Esophagus squamous epithelium (tissue), 5 donors: ENCODE measurements at regions not wholly inside any gene's neighbourhood (a gene's known extent, or its start where the extent isn't known, plus 50 kb on each side); places are given as distances from the start of the nearest gene placed in this dataset.
A peak's percentile ranks its signal among the peaks of the same experiment; 100 is the strongest.

Experiments
- DNase-seq: peaks from one replicate; lab custom pipeline; 2025; lab: John Stamatoyannopoulos, UW
- H3K27ac ChIP-seq, 4 donors: fragments of 200-600 bp; sonication (generic); one replicate each; pipeline ENCODE4 v1.5.1; 2016 to 2019; ENCODE audit warnings: mild to moderate bottlenecking in 1 of 4
- H3K27me3 ChIP-seq, 4 donors: fragments of 200-600 bp; sonication (generic); 1 replicate in 3 of 4; 2 replicates in 1 of 4; pipeline versions ENCODE4 v1.5.1 to v1.6.0; 2017 to 2021; ENCODE audit warnings: antibody characterized with exemption in 1 of 4
- H3K36me3 ChIP-seq, 3 donors: fragments of 200-600 bp; sonication (generic); one replicate each; pipeline ENCODE4 v1.5.1; 2016 to 2019
- H3K4me1 ChIP-seq, 3 donors: fragments of 200-600 bp; sonication (generic); one replicate each; pipeline ENCODE4 v1.5.1; 2017 to 2019
- H3K4me3 ChIP-seq, 4 donors: fragments of 200-600 bp; sonication (generic); 1 replicate in 3 of 4; 2 replicates in 1 of 4; pipeline ENCODE4 v1.5.1; 2016 to 2019; ENCODE audit warnings: mild to moderate bottlenecking in 2 of 4, moderate library complexity in 1 of 4
- H3K9me3 ChIP-seq, 3 donors: fragments of 200-600 bp; sonication (generic); one replicate each; pipeline ENCODE4 v1.5.1; 2016 to 2019
- POLR2A ChIP-seq, 4 donors: fragments of 450-650 bp; IDR thresholded peaks; one replicate each; pipeline ENCODE4 v1.6.1; 2017; ENCODE audit warnings: antibody characterized with exemption in 4 of 4, mild to moderate bottlenecking in 4 of 4, moderate library complexity in 3 of 4
- WGBS, 2 donors: methylation state at CpG; one replicate each; pipeline ENCODE4 v1.1.5; 2018; 5-methylcytosine and 5-hydroxymethylcytosine counted together
- intact Hi-C: fragments of 100-400 bp; cut with DNase I; formaldehyde crosslinking; loops from one replicate; pipeline ENCODE4 v1.15.0; 2022
- TF ChIP-seq, protein P1 (sequence below), 6 experiments: fragments of 450-650 bp in 4 of 6; fragments of 200-600 bp in 2 of 6; sonication (generic) in 2 of 6; IDR thresholded peaks; one replicate each; pipeline ENCODE4 v1.5.1; 2016 to 2019; ENCODE audit warnings: antibody characterized with exemption in 6 of 6, mild to moderate bottlenecking in 4 of 6, moderate library complexity in 4 of 6
- donor health status: DM: yes; HTN: yes; CAD: no.

DNA sequence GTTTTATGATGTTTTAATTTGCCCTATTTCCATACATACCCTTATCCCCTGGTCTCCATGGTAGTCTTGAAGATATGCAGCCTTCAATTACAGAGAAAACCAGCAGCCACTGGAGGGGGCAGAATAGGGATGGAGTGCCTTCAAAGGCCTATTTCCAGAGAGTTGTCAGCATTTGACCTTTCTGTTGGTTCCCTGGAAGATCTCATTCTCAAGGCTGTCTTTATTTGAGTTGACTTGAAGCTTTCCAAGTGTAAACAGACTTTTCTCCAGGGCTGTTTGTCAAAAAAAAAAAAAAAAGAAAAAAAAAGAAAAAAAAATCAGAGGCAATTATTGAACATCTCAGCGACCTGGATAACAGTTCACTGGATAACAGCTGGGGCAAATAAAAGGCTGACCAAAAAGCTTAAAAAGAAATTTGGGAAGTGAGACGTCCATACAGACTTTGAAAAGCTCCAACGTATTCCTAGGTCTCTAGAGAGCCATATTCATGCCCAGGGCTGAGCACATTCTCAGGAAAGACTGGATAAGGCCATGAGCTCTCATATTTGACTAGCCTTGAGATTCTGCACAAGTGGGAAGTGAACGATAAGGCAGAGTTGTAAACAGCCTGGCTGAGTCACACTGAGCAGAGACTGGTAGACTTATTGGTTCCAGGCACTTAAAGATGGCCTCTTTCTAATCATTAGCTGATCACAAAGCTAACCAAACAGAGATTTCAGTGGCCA lies 126.6 kb downstream of the VAPA start:
- WGBS, 2 donors: 41 to 59% methylated on average over 4 of the region's 4 CpGs
- Histone ChIP-seq H3K36me3 (no peaks in the 10 kb centered on the region), H3K4me3 (no peak overlapping the region), H3K4me1 (peaks cover 11 to 71% (median 30%) of the 10 kb centered on the region in 3 donors), H3K9me3 (peaks cover 0 to 16% (median 11%) of the 10 kb centered on the region in 3 donors), H3K27ac (peak overlapping the region; percentile 52 to 85 (median 82)), H3K27me3 (no peaks in the 10 kb centered on the region)
- intact Hi-C loops: no loop called here
- TF ChIP-seq, protein P1, sequence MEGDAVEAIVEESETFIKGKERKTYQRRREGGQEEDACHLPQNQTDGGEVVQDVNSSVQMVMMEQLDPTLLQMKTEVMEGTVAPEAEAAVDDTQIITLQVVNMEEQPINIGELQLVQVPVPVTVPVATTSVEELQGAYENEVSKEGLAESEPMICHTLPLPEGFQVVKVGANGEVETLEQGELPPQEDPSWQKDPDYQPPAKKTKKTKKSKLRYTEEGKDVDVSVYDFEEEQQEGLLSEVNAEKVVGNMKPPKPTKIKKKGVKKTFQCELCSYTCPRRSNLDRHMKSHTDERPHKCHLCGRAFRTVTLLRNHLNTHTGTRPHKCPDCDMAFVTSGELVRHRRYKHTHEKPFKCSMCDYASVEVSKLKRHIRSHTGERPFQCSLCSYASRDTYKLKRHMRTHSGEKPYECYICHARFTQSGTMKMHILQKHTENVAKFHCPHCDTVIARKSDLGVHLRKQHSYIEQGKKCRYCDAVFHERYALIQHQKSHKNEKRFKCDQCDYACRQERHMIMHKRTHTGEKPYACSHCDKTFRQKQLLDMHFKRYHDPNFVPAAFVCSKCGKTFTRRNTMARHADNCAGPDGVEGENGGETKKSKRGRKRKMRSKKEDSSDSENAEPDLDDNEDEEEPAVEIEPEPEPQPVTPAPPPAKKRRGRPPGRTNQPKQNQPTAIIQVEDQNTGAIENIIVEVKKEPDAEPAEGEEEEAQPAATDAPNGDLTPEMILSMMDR (IDR thresholded peaks at IDR 0.05): no peak
- TF ChIP-seq POLR2A (IDR thresholded peaks at IDR 0.05): no peak
- DNase-seq: no peak

DNA sequence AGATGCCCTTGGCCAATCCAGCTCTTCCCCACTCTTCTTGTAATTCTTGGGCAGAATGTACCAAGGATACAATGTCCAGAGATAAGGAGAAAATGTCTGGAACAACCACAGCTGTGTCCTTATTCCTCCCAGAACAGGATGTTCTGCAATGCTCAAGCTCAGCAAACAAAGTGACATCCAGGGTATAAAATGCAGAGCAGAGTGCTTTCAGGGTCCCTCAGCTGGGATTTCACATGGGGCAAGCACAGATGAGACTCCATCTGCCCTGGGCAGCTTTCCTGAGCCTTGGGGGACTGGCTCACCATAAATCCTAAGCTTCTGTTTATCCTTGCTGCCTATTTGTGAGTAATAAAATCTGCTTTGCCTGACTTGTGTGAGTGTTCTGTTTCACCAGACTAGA lies 127.4 kb downstream of the VAPA start:
- no peak for TF ChIP-seq POLR2A (IDR thresholded peaks at IDR 0.05)
- TF ChIP-seq, protein P1 (IDR thresholded peaks at IDR 0.05): no peak
- H3K27me3 ChIP-seq: no peaks in the 10 kb centered on the region
- peaks cover 0 to 16% (median 11%) of the 10 kb centered on the region in 3 donors for H3K9me3 ChIP-seq
- no peaks in the 10 kb centered on the region for H3K36me3 ChIP-seq
- peak overlapping the region; percentile 52 to 85 (median 82) for H3K27ac ChIP-seq
- intact Hi-C loops: no loop called here
- H3K4me1 ChIP-seq: peaks cover 8 to 71% (median 32%) of the 10 kb centered on the region in 3 donors
- no peak overlapping the region for H3K4me3 ChIP-seq
- DNase-seq: no peak

DNA sequence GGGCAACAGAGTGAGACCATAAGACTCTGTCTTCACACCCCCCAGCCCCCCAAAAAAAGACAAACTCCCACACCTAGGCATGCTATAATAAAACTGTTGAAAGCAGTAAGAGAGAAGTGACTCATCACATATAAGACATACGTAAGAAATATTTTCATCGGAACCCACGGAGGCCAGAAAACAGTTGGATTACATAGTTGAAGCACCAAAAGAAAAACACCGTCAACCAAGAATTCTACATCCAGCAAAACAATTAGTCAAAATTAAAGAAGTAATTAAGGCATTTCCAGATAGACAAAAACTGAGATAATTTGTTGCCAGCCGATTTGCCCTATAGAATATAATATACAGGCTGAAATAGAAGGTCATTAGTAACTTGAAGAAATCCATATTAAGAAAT lies 128.7 kb downstream of the VAPA start:
- intact Hi-C loops: no loop called here
- no peaks in the 10 kb centered on the region for H3K36me3 ChIP-seq
- no peak for TF ChIP-seq POLR2A (IDR thresholded peaks at IDR 0.05)
- TF ChIP-seq, protein P1 (IDR thresholded peaks at IDR 0.05): no peak
- no peak for DNase-seq
- H3K4me3 ChIP-seq: no peak overlapping the region
- 86 to 94% methylated on average over 5 of the region's 5 CpGs for WGBS, 2 donors
- H3K4me1 ChIP-seq: peaks cover 4 to 77% (median 37%) of the 10 kb centered on the region in 3 donors
- peak overlapping the region; percentile 37 to 85 (median 74) for H3K27ac ChIP-seq
- no peaks in the 10 kb centered on the region for H3K27me3 ChIP-seq
- peaks cover 0 to 16% (median 11%) of the 10 kb centered on the region in 3 donors for H3K9me3 ChIP-seq

DNA sequence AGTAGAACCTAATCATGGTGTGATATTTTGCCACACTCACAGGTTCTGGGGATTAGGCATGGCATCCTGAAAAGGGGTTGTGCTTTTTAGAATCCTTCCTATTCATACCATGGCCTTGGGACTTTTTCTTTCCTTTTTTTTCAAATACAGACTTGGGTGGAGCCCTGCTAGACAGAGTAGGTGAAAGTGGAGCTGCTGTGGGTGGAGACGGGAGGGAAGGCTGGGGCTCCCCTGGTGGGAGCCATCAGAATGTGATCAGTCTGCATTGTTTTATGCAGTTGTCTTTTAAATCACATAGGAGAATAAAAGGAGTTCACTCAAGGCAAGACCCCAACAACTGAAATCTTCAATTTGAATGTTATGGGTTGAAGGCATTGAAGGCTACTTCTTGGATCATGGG lies 130.2 kb downstream of the VAPA start:
- H3K4me3 ChIP-seq: no peak overlapping the region
- intact Hi-C loops: no loop called here
- H3K4me1 ChIP-seq: peaks cover 4 to 76% (median 32%) of the 10 kb centered on the region in 3 donors
- TF ChIP-seq POLR2A (IDR thresholded peaks at IDR 0.05): no peak
- TF ChIP-seq, protein P1 (IDR thresholded peaks at IDR 0.05): no peak
- H3K27me3 ChIP-seq: no peaks in the 10 kb centered on the region
- DNase-seq: no peak
- peaks cover 0 to 16% (median 11%) of the 10 kb centered on the region in 3 donors for H3K9me3 ChIP-seq
- H3K27ac ChIP-seq: peak overlapping the region in 2 of 4 donors; percentile 70 to 77
- 63 to 90% methylated on average over 1 of the region's 1 CpG for WGBS, 2 donors
- H3K36me3 ChIP-seq: no peaks in the 10 kb centered on the region

DNA sequence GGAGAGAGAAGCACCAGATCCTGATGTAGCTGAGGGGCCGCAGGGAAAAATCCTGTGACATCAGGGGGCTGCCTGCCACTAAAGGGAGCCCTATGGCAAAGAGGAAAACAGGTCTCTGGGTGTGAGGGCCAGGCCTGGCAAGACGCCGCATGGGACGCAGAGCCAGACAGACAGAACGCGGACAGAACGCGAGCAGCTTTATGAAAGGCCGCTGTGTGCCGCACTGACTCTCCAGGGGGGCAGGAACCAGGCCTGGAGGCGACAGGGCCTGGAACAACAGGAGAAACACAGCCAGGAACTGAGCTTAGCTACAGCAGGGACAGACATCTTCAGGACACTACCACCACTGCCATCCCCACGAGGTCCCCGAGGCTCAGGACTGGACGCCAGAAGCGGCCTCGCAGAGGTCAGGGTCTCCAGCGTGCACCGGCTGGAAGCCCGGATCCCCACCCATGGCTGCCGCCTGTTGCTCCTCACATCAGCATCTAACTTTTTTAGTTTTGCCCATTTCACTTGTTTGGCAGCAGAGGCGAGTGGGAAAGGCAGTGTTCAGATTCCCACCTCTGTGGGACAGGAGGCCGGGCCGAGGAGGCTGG lies 131.6 kb downstream of the VAPA start:
- Histone ChIP-seq H3K4me3 (no peak overlapping the region), H3K36me3 (no peaks in the 10 kb centered on the region), H3K27me3 (no peaks in the 10 kb centered on the region), H3K9me3 (peaks cover 0 to 16% (median 11%) of the 10 kb centered on the region in 3 donors), H3K27ac (peak overlapping the region; percentile 65 to 82 (median 74)), H3K4me1 (peaks cover 4 to 73% (median 25%) of the 10 kb centered on the region in 3 donors)
- no peak for TF ChIP-seq POLR2A (IDR thresholded peaks at IDR 0.05)
- TF ChIP-seq, protein P1 (IDR thresholded peaks at IDR 0.05): no peak
- DNase-seq: no peak
- WGBS, 2 donors: 63 to 79% methylated on average over 14 to 17 of the region's 23 CpGs
- intact Hi-C loops: no loop called here
